IPS DF 4.7 (cell line): ENCODE measurements at regions not wholly inside any gene's neighbourhood (a gene's known extent, or its start where the extent isn't known, plus 50 kb on each side); places are given as distances from the start of the nearest gene placed in this dataset.
"Not testable (repeated sequence)": the region's sequence is repeated elsewhere in the genome, so short reads cannot be mapped to it uniquely, and the experiment has no call there.

Source experiments
- DNase-seq: peaks from one replicate; pipeline ENCODE4 v3.0.0-alpha.2; 2013; ENCODE audit warnings: low spot score; ENCODE audit errors: extremely low read depth

- no peak for DNase-seq
Measured at GRCh38 chr12:131312793-131313545, 359.3 kb downstream of the ADGRD1 start.

DNA sequence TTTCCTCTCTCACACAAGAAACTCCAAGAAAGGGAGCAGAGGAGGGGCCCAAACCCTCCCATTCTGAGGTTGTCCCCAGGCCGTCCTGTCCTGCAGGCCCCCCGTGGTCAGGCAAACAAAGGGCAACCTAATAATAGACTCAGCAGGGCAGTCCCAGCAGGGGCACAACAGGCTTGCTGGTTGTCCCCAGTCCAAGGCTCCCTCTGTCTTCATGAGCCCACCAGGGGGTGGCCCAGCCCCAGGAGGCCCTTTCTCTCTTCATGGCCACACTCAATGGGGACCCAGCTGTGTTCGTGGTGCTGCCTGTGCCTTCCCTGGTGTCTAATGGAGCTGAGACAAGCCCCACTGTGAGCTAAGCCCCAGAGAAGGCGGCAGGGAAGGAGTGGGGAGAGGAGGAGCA lies 359.9 kb downstream of the ADGRD1 start:
- DNase-seq, result no peak

DNA sequence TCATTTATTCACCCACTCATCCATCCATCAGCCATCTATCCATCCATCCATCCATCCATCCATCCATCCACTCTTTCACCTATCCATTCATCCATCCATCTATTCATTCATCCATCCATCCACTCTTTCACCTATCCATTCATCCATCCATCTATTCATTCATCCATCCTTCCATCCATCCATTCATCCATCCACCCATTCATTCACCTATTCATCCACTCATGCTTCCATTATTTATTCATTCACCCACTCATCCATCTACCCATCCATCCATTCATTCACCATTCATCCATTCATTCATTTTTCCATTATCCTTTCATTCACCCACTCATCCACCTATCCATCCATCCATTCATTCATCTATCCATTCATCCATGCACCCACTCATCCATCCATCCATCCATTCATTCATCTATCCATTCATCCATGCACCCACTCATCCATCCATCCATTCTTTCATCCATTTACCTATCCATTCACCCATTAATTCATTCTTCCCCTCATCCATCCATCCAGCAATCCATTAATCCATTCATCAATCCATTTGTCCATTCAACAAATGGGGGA lies 360.9 kb downstream of the ADGRD1 start:
- no peak for DNase-seq

DNA sequence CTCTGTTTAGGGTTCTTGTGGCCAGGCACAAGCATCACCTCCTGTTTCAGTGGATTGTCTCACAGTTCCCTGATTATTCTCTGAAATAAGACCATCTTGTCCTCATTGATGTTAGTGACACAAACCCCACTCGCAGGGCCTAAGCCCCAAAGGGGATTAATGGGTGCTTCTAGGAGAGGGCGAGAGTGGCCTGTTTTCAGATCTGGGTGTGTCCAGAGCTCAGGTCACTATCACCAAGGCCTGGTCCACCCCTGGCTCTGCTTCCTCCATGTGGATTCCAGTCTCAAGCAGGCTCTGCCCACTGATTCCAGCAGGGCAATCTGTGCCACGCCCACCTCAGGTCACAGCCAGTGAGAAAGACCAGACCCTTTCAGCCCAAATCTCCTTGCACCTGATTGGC lies 361.9 kb downstream of the ADGRD1 start:
- DNase-seq, result no peak

DNA sequence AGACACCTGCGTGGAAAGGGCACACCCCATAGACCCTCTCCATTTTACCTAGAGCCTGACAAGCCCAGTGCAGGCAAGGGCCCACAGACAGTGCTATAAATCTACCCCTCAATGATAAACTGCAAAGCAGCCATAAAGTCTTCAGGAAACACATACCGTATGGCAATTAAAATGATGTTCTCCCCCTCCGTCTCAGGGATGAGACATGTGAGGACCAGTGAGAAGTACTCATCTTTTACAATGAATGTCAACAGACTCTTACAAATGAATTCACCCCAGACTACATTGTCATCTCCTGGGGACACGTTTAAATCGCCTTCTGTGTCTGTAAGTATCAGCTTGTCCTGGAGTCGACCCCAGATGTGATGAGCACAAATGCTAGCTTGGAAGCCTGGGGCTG lies 362.7 kb downstream of the ADGRD1 start:
- no peak for DNase-seq

DNA sequence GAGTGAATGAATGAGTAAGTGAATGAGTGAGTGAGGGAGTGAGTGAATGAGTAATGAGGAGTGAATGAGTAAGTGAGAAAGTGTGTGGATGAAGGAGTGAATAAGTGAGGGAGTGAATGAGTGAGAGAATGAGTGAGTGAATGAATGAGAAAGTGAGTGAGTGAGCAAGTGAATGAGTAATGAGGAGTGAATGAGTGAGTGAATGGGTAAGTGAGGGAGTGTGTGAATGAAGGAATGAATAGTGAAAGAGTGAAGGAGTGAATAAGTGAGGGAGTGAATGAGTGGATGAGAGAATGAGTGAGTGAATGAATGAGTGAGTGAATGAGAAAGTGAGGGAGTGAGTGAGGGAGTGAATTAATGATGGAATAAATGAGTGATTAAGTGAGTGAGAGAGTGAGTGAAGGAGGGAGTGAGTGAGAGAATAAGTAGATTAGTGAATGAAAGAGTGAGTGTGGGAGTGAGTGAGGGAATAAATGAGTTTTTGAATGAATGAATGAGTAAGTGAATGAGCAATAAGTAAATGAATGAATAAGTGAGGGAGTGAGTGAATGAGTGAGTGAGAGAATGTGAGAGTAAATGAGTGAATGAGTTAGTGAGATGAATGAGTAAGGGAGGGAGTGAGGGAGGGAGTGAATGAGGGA lies 364.5 kb downstream of the ADGRD1 start:
- no peak for DNase-seq

- no peak for DNase-seq
Measured at GRCh38 chr12:131321988-131322387, 368.3 kb downstream of the ADGRD1 start.

DNA sequence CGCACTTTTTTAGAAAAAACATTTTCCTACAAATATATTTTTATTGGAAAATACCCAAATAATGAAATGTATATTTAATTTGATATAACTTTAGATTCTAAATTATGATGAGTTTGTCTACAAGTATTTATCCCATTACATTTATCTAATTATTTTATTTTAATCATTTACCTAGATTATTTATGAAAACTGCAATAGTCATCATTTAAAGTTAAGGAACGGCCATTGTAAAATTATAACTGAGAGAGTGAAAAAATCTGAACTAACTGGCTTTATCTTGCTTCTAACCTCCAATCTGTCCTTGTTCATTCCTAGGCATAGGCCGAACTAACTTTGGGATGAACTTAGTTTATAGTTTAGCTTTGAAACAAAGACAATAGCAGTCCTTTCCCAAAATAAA lies 368.8 kb downstream of the ADGRD1 start:
- DNase-seq, result not testable (repeated sequence)

GRCh38 chr12:131323879-131324278 lies 370.2 kb downstream of the ADGRD1 start:
- DNase-seq, result no peak

GRCh38 chr12:131327521-131328488 lies 374.1 kb downstream of the ADGRD1 start:
- DNase-seq, result no peak

DNA sequence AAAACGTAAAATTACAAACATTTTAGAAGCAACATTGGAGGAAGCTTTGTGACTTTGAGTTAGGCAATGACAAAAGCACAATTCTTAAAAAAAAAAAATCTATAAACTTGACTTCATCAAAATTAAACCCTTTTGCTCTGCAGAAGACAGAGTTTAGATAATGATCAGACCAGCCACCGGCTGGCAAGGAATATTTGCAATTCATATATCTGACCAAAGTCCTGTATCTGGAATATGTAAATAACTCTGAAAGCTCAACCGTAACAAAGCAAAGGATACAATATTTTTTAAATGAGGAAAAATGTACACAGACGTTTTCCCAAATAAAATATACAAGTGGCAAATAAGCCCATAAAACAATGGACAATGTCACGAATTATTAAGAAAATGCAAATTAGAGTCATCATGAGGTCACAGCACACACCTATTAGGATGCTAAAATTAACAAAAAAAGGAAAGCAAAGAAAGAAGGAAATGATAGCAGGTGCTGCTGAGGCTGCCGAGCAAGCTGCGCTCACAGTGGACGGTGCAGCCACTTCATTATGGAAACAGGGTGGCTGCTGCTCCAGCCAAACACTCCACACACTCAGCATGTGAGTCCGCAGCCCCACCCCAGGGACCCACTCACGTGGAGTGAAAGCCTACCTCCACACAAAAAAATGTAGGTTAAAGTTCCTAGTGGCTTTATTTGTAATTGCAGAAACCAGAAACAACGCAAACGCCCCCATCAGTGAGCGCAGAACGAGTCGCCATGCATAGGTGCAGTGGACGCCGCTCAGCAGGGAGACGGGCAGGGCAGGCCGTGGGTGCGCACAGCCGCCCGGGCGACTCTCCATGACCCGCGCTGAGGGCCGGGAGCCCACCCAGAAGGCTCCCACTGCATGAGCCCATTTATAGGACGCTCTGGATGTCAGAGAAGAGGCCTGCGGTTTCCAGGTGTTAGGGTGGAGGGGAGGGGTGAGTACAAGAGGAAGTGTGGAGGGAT lies 375.4 kb downstream of the ADGRD1 start:
- DNase-seq, result not testable (repeated sequence)

DNA sequence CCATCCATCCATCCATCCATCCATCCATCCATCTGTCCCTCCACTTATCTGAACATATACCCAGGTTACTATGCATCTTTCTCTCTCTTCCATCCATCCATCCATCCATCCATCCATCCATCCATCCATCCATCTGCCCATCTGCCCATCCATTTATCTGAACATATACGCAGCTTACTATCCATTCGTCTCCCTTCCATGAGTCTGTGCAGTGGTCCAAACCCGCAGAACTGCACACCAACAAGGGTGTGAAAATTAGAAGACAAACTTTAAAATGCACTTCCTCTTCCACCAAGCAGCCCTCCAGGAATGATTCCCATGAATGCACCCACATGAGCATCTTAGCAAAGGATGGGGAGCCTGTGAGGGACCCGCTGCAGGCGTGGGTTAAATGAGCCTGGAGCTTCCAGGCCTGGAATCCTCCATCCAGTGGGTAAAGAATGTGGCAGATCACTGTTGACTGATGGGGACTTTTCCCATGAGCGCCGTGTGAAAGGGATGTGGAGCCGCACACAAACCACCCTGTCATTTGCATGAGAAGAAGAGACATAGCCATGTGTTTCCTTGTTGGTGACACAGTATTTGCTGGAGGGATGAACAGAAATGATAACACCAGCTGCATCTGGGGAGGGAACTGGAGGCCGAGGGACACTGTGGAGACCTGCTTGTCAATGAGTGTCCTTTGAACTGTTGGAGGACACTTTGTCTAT lies 376.6 kb downstream of the ADGRD1 start:
- no peak for DNase-seq

DNA sequence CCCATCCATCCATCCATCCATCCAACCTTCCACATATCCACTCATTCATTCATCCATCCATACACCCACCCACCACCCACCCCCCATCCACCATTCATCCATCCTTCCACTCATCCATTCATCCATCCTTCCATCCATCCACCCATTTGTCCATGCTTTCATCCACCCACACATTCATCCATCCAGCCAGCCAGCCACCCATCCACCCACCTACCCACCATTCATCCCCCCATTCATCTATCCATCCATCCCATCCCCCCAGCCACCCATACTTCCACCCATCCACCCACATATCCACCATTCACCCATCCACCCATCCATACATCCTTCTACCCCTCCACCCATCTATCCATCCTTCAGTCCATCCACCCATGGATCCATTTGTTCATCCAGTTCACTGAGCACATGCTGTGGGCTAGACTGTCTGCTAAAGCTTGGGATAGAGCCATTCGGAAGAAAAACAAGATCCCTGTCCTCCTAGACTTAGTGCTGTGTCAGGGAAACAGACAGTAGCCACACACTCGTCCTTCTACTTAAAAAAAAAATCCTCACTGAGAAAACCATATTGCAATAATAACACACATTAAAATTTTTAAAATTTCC lies 377.5 kb downstream of the ADGRD1 start:
- no peak for DNase-seq

DNA sequence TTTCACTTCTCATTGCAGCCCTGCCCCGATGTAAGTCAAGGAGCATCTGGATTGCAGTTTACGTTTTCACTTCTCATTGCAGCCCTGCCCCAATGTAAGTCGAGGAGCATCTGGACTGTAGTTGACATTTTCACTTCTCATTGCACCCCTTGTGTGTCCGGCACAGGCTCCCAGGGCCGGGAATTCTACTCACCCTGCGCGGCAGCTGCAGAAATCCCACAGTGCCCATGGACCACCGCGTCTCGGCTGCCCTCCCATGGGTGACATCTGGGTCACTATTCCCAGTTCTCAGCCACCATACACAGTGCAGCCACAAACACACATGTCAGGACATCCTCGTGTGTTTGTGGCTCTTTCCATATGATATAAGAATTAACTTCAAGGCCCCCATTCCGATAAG lies 378.5 kb downstream of the ADGRD1 start:
- no peak for DNase-seq

DNA sequence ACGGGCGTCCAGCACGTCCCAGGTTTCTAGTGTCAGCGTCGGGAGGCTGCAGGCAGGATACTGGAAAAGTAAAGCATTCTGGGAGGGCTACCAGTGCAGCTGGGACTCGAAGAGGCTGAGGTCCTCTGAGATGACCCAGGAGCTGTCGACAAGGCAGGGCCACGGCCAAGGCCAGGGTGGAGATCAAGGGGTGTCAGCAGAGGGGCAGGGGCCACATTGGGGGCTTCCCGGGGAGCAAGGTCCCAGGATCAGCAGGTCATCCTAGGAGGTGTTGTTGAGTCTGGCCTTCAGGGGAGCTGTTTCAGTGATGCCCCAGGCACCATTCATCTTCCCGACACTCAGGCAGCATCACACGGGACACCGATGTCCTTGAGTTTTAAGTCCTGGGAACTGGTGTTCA lies 377.8 kb upstream of the SFSWAP start:
- DNase-seq, result no peak

- no peak for DNase-seq
Measured at GRCh38 chr12:131333621-131334440, 377.1 kb upstream of the SFSWAP start.

GRCh38 chr12:131334835-131335234 lies 376.1 kb upstream of the SFSWAP start:
- DNase-seq, result no peak

DNA sequence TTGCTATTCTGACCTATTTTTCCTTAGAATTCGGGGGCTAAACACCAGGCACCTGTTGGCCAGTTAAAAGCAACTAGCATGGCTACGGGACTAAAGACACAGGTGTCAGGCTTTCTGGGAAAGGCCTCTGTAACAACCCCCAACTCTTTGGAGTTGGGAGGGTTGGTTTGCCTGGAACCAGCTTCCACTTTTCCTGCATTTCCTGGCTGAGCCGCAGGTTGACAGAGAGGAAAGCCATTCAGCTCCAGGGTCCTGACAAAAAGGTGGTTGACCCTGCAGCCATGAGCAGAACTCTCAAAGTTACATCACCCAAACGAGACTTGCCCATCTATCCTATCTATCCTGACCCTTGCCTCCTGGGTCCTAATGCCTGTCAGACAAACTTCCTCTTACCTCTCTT lies 375.4 kb upstream of the SFSWAP start:
- no peak for DNase-seq

GRCh38 chr12:131337861-131338260 lies 373.0 kb upstream of the SFSWAP start:
- not testable (repeated sequence) for DNase-seq
